ENCODE measurements at regions not wholly inside any gene's neighbourhood (a gene's known extent, or its start where the extent isn't known, plus 50 kb on each side); places are given as distances from the start of the nearest gene placed in this dataset.

DNA sequence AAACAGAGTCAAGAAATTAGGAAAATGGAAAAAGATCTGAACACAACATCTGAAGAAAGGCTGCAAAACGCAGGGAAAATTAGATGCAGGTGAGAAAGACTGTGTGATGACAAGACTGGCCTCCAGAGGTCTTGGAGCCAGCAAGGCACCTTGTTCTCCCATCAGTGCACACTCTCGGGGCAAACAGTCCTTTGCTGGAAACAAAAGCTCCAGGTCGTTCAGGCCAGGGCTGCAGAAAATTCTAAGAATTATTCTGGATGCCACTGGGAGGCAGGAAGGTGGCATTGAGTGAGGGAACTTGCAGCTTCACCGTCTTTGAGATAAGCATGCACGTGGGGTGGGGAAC, 219.9 kb upstream of the SSTR4 start:
- TF ChIP-seq, protein P1, sequence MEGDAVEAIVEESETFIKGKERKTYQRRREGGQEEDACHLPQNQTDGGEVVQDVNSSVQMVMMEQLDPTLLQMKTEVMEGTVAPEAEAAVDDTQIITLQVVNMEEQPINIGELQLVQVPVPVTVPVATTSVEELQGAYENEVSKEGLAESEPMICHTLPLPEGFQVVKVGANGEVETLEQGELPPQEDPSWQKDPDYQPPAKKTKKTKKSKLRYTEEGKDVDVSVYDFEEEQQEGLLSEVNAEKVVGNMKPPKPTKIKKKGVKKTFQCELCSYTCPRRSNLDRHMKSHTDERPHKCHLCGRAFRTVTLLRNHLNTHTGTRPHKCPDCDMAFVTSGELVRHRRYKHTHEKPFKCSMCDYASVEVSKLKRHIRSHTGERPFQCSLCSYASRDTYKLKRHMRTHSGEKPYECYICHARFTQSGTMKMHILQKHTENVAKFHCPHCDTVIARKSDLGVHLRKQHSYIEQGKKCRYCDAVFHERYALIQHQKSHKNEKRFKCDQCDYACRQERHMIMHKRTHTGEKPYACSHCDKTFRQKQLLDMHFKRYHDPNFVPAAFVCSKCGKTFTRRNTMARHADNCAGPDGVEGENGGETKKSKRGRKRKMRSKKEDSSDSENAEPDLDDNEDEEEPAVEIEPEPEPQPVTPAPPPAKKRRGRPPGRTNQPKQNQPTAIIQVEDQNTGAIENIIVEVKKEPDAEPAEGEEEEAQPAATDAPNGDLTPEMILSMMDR (IDR thresholded peaks at IDR 0.05) = no peak
- TF ChIP-seq EZH2 (IDR thresholded peaks at IDR 0.05; ENCODE audit: borderline replicate concordance, insufficient read depth, low read depth, low read length, poor library complexity, severe bottlenecking) = no peak
